Mesenchymal stem cell (in vitro differentiated cells and primary cell): ENCODE measurements at regions not wholly inside any gene's neighbourhood (a gene's known extent, or its start where the extent isn't known, plus 50 kb on each side); places are given as distances from the start of the nearest gene placed in this dataset.

Experiments used
- DNase-seq: peaks from one replicate; pipeline ENCODE4 v3.0.0-alpha.2; 2013
- H2AFZ ChIP-seq: one replicate; pipeline ENCODE4 v1.6.1; 2013; ENCODE audit warnings: low read depth, mild to moderate bottlenecking, control low read depth, inconsistent platforms, low read length, moderate library complexity
- H2AK5ac ChIP-seq: 2 replicates; pipeline ENCODE4 v1.6.1; 2013; ENCODE audit warnings: low read length, moderate library complexity, mild to moderate bottlenecking, inconsistent platforms; ENCODE audit not compliant: severe bottlenecking
- H2BK120ac ChIP-seq: one replicate; pipeline ENCODE4 v1.6.1; 2013; ENCODE audit warnings: low read depth, mild to moderate bottlenecking, inconsistent platforms, low read length, moderate library complexity
- H2BK12ac ChIP-seq, 2 experiments: one replicate each; pipeline ENCODE4 v1.6.1; 2013; ENCODE audit warnings: inconsistent platforms in 2 of 2, low read length in 2 of 2, mild to moderate bottlenecking in 2 of 2, moderate library complexity in 2 of 2, control low read depth in 1 of 2
- H2BK15ac ChIP-seq: one replicate; pipeline ENCODE4 v1.6.1; 2013; ENCODE audit warnings: mild to moderate bottlenecking, low read depth, inconsistent platforms; ENCODE audit not compliant: poor library complexity, severe bottlenecking
- H2BK5ac ChIP-seq: 2 replicates; pipeline ENCODE4 v1.6.1; 2013; ENCODE audit warnings: low read depth, mild to moderate bottlenecking, low read length, control low read depth, inconsistent platforms; ENCODE audit not compliant: poor library complexity, severe bottlenecking
- H3K14ac ChIP-seq, 2 experiments: one replicate each; pipeline ENCODE4 v1.6.1; 2013; ENCODE audit warnings: inconsistent platforms in 2 of 2, low read length in 2 of 2, control low read depth in 1 of 2, mild to moderate bottlenecking in 1 of 2, moderate library complexity in 1 of 2
- H3K18ac ChIP-seq, 2 experiments: one replicate each; pipeline ENCODE4 v1.6.1; 2013; ENCODE audit warnings: inconsistent platforms in 2 of 2, low read length in 2 of 2, control low read depth in 1 of 2, low read depth in 1 of 2, mild to moderate bottlenecking in 1 of 2
- H3K23ac ChIP-seq, 2 experiments: one replicate each; pipeline ENCODE4 v1.6.1; 2013; ENCODE audit warnings: inconsistent platforms in 2 of 2, low read length in 2 of 2, mild to moderate bottlenecking in 2 of 2, moderate library complexity in 2 of 2, control low read depth in 1 of 2
- H3K27ac ChIP-seq: 2 replicates; pipeline ENCODE4 v1.5.1; 2013; ENCODE audit warnings: mild to moderate bottlenecking, moderate library complexity, low read length, control low read depth, inconsistent platforms; ENCODE audit not compliant: poor library complexity, severe bottlenecking
- H3K27me3 ChIP-seq, 2 experiments: 2 replicates each; pipeline versions ENCODE4 v1.6.1 to v1.7.0; 2013; ENCODE audit warnings: low read length in 2 of 2, mild to moderate bottlenecking in 2 of 2, moderate library complexity in 2 of 2, control low read depth in 1 of 2, inconsistent platforms in 1 of 2; ENCODE audit not compliant: control insufficient read depth in 1 of 2, insufficient read depth in 1 of 2
- H3K36me3 ChIP-seq, 2 experiments: 2 replicates each; pipeline versions ENCODE4 v1.6.1 to v1.7.0; 2013; ENCODE audit warnings: low read length in 2 of 2, control low read depth in 1 of 2, inconsistent platforms in 1 of 2, low read depth in 1 of 2, mild to moderate bottlenecking in 1 of 2; ENCODE audit not compliant: insufficient read depth in 2 of 2, control insufficient read depth in 1 of 2
- H3K4ac ChIP-seq, 2 experiments: one replicate each; pipeline ENCODE4 v1.6.1; 2013; ENCODE audit warnings: inconsistent platforms in 2 of 2, low read length in 2 of 2, mild to moderate bottlenecking in 2 of 2, moderate library complexity in 2 of 2, control low read depth in 1 of 2, low read depth in 1 of 2
- H3K4me1 ChIP-seq: 2 replicates; pipeline ENCODE4 v1.6.1; 2013; ENCODE audit warnings: low read depth, low read length, control low read depth; ENCODE audit not compliant: control insufficient read depth, insufficient read depth
- H3K4me2 ChIP-seq: 2 replicates; pipeline ENCODE4 v1.6.1; 2013; ENCODE audit warnings: low read length, mild to moderate bottlenecking, inconsistent platforms; ENCODE audit not compliant: poor library complexity, severe bottlenecking
- H3K4me3 ChIP-seq, 2 experiments: 2 replicates each; pipeline versions ENCODE4 v1.5.1 to v1.7.0; 2013; ENCODE audit warnings: low read length in 2 of 2, mild to moderate bottlenecking in 2 of 2, control low read depth in 1 of 2, low read depth in 1 of 2; ENCODE audit not compliant: insufficient read depth in 1 of 2
- H3K79me1 ChIP-seq: replicated peaks from 2 replicates; pipeline ENCODE4 v1.6.1; 2013; ENCODE audit warnings: mild to moderate bottlenecking, control low read depth, low read length, inconsistent platforms; ENCODE audit not compliant: poor library complexity, severe bottlenecking
- H3K9ac ChIP-seq: 2 replicates; pipeline ENCODE4 v1.7.0; 2013; ENCODE audit warnings: mild to moderate bottlenecking, low read length, moderate library complexity
- H3K9me3 ChIP-seq: 2 replicates; pipeline ENCODE4 v1.7.0; 2013; ENCODE audit warnings: mild to moderate bottlenecking, low read length; ENCODE audit not compliant: control insufficient read depth
- H4K8ac ChIP-seq: one replicate; pipeline ENCODE4 v1.6.1; 2013; ENCODE audit warnings: inconsistent platforms, mild to moderate bottlenecking, low read length, moderate library complexity
- H4K91ac ChIP-seq: one replicate; pipeline ENCODE4 v1.6.1; 2013; ENCODE audit warnings: mild to moderate bottlenecking, low read length, inconsistent platforms
- WGBS: methylation state at CpG from one replicate; pipeline ENCODE4 v1.1.7; 2013; ENCODE audit warnings: mixed read lengths; 5-methylcytosine and 5-hydroxymethylcytosine counted together

GRCh38 chr7:50197549-50197948 is 104.5 kb upstream of the ZPBP start:
- no peaks in the 10 kb centered on the region for H3K79me1 ChIP-seq
- no peaks in the 10 kb centered on the region for H3K9me3 ChIP-seq
- no peak overlapping the region for H3K18ac ChIP-seq
- H2AK5ac ChIP-seq: no peak overlapping the region
- no peaks in the 10 kb centered on the region for H3K36me3 ChIP-seq
- H2BK15ac ChIP-seq: no peak overlapping the region
- peaks cover 0 to 16% of the 10 kb centered on the region in 2 experiments for H3K27me3 ChIP-seq
- H3K4ac ChIP-seq: no peak overlapping the region
- H4K8ac ChIP-seq: no peak overlapping the region
- 15% methylated on average over 9 of the region's 9 CpGs for WGBS
- H3K23ac ChIP-seq: no peak overlapping the region
- H2BK120ac ChIP-seq: no peak overlapping the region
- no peak overlapping the region for H3K4me3 ChIP-seq
- H2BK5ac ChIP-seq: no peak overlapping the region
- no peak overlapping the region for H3K27ac ChIP-seq
- H3K4me2 ChIP-seq: no peak overlapping the region
- no peak overlapping the region for H2AFZ ChIP-seq
- H3K14ac ChIP-seq: no peak overlapping the region
- no peak overlapping the region for H2BK12ac ChIP-seq
- DNase-seq: no peak
- no peak overlapping the region for H4K91ac ChIP-seq
- H3K4me1 ChIP-seq: peaks cover 4% of the 10 kb centered on the region
- no peak overlapping the region for H3K9ac ChIP-seq

DNA sequence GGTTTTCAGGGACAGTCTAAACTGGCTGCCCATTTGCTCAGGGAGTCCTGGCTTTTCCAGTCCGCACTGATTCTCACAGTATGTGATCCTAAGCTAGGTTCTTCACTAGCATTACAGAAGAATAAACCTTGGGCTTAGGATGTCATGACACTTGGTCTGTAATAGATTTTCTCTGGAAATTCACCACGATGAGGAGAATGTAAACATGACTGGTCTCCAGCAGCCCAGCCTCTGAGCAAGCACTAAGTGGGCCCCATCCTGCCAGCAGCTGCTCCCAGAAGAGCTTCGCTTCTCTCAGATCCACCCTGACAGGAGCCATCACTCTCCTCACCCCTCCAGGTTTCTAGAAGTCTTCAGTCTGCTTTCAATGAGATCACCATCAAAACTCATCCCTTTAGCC is 103.7 kb upstream of the ZPBP start:
- Histone ChIP-seq H3K4me2 (no peak overlapping the region), H3K4me3 (no peak overlapping the region), H2BK5ac (no peak overlapping the region), H3K14ac (no peak overlapping the region), H4K8ac (no peak overlapping the region), H2AFZ (no peak overlapping the region), H3K27ac (no peak overlapping the region), H3K9ac (no peak overlapping the region), H3K23ac (no peak overlapping the region), H3K9me3 (no peaks in the 10 kb centered on the region), H3K36me3 (no peaks in the 10 kb centered on the region), H3K27me3 (peaks cover 0 to 16% of the 10 kb centered on the region in 2 experiments), H3K18ac (no peak overlapping the region), H2BK120ac (no peak overlapping the region), H2AK5ac (no peak overlapping the region), H4K91ac (no peak overlapping the region), H3K4ac (no peak overlapping the region), H2BK12ac (no peak overlapping the region), H2BK15ac (no peak overlapping the region), H3K79me1 (no peaks in the 10 kb centered on the region), H3K4me1 (peaks cover 4% of the 10 kb centered on the region)
- 33% methylated on average over 3 of the region's 3 CpGs for WGBS
- no peak for DNase-seq

GRCh38 chr7:50190776-50191175 is 97.7 kb upstream of the ZPBP start:
- no peak overlapping the region for H3K18ac ChIP-seq

DNA sequence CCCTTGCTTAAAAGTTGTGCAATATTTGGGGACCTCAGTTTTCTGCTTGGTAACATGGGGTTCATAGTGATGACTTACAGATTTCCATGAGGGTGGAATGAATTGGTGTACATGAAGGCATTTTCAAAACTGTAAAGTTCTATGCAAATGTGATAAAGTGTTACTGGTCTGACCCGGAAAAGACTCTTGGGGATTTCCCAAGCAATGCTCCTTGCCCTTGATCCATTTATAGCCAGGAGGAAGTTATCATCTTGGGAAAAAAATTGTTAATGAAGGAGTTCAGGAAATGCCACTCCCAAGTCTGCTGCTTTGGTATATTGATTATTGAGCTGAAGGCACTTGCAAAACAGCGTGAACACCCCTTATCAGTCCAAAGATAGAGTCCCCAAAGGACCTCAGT is 96.3 kb upstream of the ZPBP start:
- Histone ChIP-seq H2BK5ac (no peak overlapping the region), H3K23ac (no peak overlapping the region), H4K91ac (no peak overlapping the region), H2AFZ (no peak overlapping the region), H3K14ac (no peak overlapping the region), H2AK5ac (no peak overlapping the region), H2BK12ac (no peak overlapping the region), H3K4ac (no peak overlapping the region), H3K4me1 (no peaks in the 10 kb centered on the region), H2BK120ac (no peak overlapping the region), H2BK15ac (no peak overlapping the region), H3K79me1 (no peaks in the 10 kb centered on the region), H3K18ac (no peak overlapping the region), H3K27me3 (peaks cover 0 to 5% of the 10 kb centered on the region in 2 experiments), H3K9me3 (peaks cover 3% of the 10 kb centered on the region), H4K8ac (no peak overlapping the region), H3K36me3 (no peaks in the 10 kb centered on the region), H3K4me2 (no peak overlapping the region), H3K27ac (no peak overlapping the region), H3K4me3 (no peak overlapping the region), H3K9ac (no peak overlapping the region)
- no peak for DNase-seq
- WGBS: 61% methylated on average over 2 of the region's 2 CpGs

More at GRCh38 chr7:50190776-50191175, 97.7 kb upstream of the ZPBP start:
- H3K36me3 ChIP-seq: no peaks in the 10 kb centered on the region
- no peaks in the 10 kb centered on the region for H3K4me1 ChIP-seq
- no peak overlapping the region for H2AK5ac ChIP-seq
- no peak overlapping the region for H2AFZ ChIP-seq
- H3K4ac ChIP-seq: no peak overlapping the region
- H2BK120ac ChIP-seq: no peak overlapping the region
- DNase-seq: no peak
- no peak overlapping the region for H3K4me2 ChIP-seq
- H3K23ac ChIP-seq: no peak overlapping the region
- 43% methylated on average over 1 of the region's 1 CpG for WGBS
- H3K14ac ChIP-seq: no peak overlapping the region
- H3K9ac ChIP-seq: no peak overlapping the region
- no peak overlapping the region for H3K27ac ChIP-seq
- H4K8ac ChIP-seq: no peak overlapping the region
- H3K27me3 ChIP-seq: peaks cover 0 to 7% of the 10 kb centered on the region in 2 experiments
- no peak overlapping the region for H4K91ac ChIP-seq
- no peak overlapping the region for H3K4me3 ChIP-seq
- H3K9me3 ChIP-seq: peaks cover 3% of the 10 kb centered on the region
- no peaks in the 10 kb centered on the region for H3K79me1 ChIP-seq
- no peak overlapping the region for H2BK12ac ChIP-seq
- no peak overlapping the region for H2BK5ac ChIP-seq
- no peak overlapping the region for H2BK15ac ChIP-seq
